HG02678 (cell line): ENCODE measurements at regions not wholly inside any gene's neighbourhood (a gene's known extent, or its start where the extent isn't known, plus 50 kb on each side); places are given as distances from the start of the nearest gene placed in this dataset.
"Not testable (repeated sequence)": the region's sequence is repeated elsewhere in the genome, so short reads cannot be mapped to it uniquely, and the experiment has no call there.

Source experiments
- ATAC-seq: cut with Tn5 transposase; IDR thresholded peaks from one replicate; pipeline ENCODE4 v1.9.1; 2021; ENCODE audit warnings: mild to moderate bottlenecking, moderate library complexity; ENCODE audit not compliant: unreplicated experiment

DNA sequence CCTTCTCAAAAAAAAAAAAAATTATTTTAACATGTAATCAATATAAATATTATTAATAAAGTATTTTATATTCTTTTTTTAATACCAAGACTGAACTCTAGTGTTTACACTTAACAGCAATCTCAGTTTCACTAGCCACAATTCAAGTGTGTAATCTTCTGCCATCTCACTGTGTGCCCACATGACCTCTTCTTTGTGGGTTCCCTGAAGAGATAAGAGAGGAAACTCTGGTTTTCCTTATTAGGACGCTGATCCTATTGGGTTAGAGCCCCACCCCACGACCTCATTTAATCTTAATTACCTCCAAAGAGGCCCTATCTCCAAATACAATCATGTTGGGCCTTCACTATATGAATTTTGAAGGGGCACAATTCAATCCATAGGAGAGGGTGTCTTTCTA is 177.6 kb downstream of the STK31 start:
- no peak for ATAC-seq

- no peak for ATAC-seq
Measured at GRCh38 chr7:23888958-23889357, 178.9 kb downstream of the STK31 start.

DNA sequence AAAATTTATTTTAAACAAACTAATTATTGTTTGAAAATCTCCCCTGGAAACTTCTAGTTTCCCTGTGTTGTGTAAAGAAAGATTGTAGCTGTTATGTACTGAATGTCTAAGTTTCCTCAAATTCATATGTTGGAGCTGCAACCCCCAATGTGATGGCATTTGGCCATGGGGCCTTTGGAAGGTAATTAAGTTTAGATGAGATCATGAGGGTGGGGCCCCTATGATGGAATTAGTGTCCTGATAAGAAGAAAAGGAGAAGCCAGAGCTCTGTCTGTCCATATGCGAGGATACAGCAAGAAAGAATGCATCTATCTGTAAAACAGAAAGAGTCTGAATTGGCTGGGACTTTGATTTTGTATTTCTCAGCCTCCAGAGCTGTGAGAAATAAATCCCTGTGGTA is 179.5 kb downstream of the STK31 start:
- ATAC-seq, result no peak

DNA sequence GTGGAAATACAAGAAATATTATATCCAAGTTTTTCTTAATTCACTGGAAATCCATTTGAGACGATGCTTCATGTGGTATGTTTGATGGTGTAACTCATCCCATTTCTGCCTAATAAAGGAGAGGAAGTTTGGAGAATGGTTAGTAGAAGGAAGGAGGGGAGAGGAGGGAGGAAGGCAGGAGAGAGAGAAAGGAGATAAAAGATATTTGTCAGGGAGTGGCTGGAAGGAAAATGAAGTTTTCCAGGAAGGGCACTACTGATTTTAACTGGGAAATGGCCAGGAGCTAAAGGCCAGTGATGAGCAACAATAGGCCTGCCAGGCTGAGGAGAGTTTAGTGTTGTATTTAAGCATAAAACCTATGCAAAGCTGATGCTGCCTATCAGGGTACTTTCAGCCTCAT is 182.0 kb downstream of the STK31 start:
- ATAC-seq, result no peak

- no peak for ATAC-seq
Measured at GRCh38 chr7:23893176-23893941, 183.3 kb downstream of the STK31 start.

- ATAC-seq, result no peak
Measured at GRCh38 chr7:23893942-23894891, 184.2 kb downstream of the STK31 start.

DNA sequence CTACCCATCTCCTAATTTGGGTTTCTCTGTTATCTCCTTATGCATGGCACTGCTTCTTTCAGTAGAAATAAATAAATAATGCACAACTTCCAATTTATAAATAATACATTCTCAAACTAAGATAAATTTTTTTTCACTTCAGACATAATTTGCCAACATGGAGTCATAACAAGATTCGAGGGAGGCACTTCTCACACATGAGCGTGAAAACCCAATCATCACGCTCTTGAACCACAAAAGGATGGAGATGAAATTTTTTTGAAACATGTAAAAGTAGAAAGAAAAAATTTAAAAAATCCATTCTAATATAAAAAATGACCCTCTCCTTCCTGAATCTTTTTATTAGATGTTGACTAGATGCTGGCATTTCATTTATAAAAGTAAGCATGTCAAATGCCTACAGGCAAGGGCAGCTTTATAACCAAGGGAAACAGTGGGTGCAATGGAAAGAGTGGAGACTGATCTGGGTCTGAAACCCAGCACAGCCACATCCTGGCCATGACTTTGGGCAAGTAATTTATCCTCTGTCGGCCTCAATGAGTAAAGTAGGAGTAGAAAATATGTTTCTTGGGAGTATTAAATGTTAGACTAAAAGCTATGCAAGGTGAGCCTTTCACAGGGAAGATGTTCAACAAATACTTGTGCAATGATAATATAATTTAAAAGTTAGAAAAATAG is 185.0 kb downstream of the STK31 start:
- no peak for ATAC-seq

DNA sequence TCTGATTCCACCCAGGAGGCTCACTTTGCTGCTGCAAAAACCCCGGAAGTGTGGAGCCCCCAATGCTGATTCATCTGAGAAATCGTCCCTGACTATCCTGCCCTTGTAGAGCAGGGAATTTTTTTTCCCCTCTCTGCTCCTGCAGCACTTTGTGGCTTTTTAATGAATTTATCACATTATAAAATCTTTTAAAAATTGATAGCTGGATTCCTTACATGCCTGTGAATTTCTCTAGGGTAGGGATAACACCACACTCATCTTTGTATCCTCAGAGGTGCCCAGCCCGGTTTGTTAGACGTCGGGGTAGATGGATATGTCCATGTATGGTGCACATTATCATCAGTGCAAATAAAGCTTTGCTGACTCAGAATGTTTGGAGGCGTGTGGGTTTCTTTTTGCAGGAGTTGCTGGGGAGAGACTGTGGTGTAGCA is 185.7 kb downstream of the STK31 start:
- no peak for ATAC-seq

GRCh38 chr7:23898619-23899018 is 188.6 kb downstream of the STK31 start:
- ATAC-seq, result no peak

GRCh38 chr7:23904901-23905300 is 194.9 kb downstream of the STK31 start:
- ATAC-seq, result not testable (repeated sequence)

DNA sequence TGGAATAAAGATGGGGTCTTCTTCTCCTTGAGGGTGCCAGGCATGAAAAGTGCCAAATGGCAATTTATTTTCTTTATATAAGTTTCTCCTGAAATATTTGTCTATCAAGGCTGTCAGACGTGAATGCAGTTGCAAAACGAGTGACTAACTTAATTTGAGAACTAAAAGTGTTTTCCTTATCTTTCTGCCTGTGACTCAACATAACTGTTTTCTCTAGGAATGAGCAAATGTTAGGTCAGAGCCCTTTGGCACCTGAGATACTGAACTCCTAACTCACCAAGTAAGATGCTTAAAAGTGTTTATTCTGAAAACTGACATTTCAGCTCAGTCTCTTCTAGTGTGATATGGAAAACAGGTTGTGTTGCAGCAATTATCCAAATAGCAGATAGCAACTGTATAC is 197.0 kb downstream of the STK31 start:
- ATAC-seq, result no peak

DNA sequence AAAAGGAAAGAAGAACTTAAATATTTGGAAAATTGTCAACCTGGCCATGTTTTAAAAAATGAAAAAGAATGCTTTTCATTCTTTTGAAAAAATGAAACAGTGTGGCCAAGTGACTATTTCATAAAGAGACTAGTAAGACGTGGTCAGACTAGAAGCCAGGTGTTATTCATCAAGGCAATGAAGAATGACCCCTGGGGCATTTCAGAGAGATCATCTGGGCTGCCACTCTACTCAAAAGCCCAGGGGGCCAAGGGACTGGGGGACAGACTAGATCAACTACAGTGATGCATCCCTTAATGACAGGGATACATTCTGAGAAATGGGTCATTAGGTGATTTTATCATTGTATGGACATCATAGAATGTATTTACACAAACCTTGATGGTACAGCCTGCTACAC is 199.4 kb downstream of the STK31 start:
- no peak for ATAC-seq

- no peak for ATAC-seq
Measured at GRCh38 chr7:23912065-23912464, 202.0 kb downstream of the STK31 start.

DNA sequence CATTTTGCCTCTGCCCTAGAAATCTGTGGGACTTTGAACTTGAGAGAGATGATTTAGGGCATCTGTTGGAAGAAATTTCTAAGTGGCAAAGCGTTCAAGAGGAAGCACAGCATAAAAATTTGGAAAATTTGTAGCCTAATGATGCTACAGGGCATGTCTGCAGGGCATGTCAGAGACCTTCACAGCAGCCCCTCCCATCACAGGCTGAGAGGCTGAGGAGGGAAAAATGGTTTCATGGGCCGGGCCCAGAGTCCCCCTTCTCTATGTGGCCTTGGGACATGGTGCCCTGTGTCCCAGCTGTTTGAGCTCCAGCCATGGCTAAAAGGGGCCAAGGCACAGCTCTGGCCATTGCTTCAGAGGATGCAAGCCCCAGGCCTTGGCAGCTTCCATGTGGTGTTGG is 203.0 kb downstream of the STK31 start:
- no peak for ATAC-seq

DNA sequence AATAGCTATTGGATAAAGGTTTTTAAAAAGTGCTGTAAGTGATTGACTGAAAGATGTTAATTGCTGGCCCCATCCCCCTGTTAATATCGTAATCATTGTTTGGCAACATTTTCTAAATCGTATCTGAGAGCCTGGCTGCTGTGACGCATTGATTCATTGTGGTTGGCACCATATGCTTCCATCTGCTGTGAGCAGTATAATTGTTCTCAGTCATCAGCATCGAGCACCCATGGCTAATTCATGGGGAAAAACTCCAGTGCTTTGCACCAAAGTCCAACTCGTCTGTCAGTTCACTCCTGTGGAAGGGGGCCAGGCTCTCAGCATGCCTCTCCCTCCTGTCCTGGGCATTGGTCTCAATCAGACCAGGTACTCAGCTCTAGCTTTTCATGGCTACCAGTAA is 205.2 kb downstream of the STK31 start:
- ATAC-seq, result no peak

DNA sequence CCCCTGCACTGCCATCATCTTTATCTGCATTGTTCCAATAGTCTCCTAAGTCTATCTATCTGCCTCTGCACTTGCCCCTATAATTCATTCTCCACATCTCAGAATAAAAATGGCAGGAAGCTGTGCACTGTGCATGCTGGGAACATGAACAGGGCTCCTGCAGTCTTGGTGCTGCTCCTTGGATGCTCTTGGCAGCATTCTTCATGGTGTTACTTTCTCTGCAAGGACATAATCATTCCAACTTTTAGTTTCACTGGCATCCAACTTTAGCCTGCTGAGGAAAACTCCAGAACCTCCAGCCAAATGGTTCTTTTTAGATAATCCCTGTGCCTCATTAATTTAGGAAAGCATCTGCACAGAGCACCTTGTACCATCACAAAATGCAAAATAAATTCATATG is 208.3 kb downstream of the STK31 start:
- ATAC-seq, result no peak

- ATAC-seq, result no peak
Measured at GRCh38 chr7:23918856-23919255, 208.8 kb downstream of the STK31 start.

GRCh38 chr7:23925088-23925487 is 215.1 kb downstream of the STK31 start:
- no peak for ATAC-seq

GRCh38 chr7:23927709-23928417 is 217.8 kb downstream of the STK31 start:
- no peak for ATAC-seq

- no peak for ATAC-seq
Measured at GRCh38 chr7:23928418-23928775, 218.4 kb downstream of the STK31 start.

DNA sequence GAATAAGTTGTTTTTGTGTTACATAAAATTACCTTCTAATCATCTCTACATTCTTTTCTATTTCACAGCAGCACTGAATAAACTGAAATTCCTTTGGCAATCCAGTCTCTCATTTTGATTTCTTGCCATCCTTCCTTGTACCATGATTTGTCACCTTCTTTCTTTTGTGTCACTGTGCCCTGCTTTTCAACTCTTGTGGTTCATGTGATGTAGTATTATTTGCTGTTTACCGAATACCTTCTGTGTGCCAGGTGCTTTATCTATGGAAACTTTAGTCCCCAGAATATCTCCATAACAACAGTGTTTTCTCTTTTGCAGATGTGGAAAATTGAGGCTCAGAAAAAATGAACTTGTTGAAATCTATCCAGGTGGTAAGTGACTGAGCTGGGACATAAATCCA is 220.3 kb downstream of the STK31 start:
- no peak for ATAC-seq
